Uterus (tissue), 2 donors: ENCODE measurements at regions not wholly inside any gene's neighbourhood (a gene's known extent, or its start where the extent isn't known, plus 50 kb on each side); places are given as distances from the start of the nearest gene placed in this dataset.
"Not testable (repeated sequence)": the region's sequence is repeated elsewhere in the genome, so short reads cannot be mapped to it uniquely, and the experiment has no call there.

Experiments
- CTCF ChIP-seq, 4 experiments: fragments of 200-600 bp in 2 of 4; fragments of 450-650 bp in 2 of 4; sonication (generic) in 2 of 4; IDR thresholded peaks; one replicate each; pipeline ENCODE4 v1.5.1; 2016 to 2019; ENCODE audit warnings: antibody characterized with exemption in 4 of 4, mild to moderate bottlenecking in 2 of 4, moderate library complexity in 1 of 4
- POLR2A ChIP-seq, 2 donors: fragments of 450-650 bp; IDR thresholded peaks; one replicate each; pipeline ENCODE4 v1.6.1; 2016; ENCODE audit warnings: antibody characterized with exemption in 2 of 2, mild to moderate bottlenecking in 1 of 2, moderate library complexity in 1 of 2

GRCh38 chr15:21015171-21015570 lies 149.1 kb upstream of the POTEB2 start:
- not testable (repeated sequence) for TF ChIP-seq CTCF, POLR2A (IDR thresholded peaks at IDR 0.05)
